Peyer's patch (tissue), 4 donors: ENCODE measurements at regions not wholly inside any gene's neighbourhood (a gene's known extent, or its start where the extent isn't known, plus 50 kb on each side); places are given as distances from the start of the nearest gene placed in this dataset.

Source experiments
- POLR2A ChIP-seq, 2 donors: fragments of 450-650 bp; IDR thresholded peaks; one replicate each; pipeline ENCODE4 v1.5.1; 2017; ENCODE audit warnings: antibody characterized with exemption in 2 of 2, mild to moderate bottlenecking in 2 of 2, moderate library complexity in 2 of 2
- TF ChIP-seq, protein P1 (sequence below), 6 experiments: fragments of 450-650 bp in 4 of 6; fragments of 200-600 bp in 2 of 6; sonication (generic) in 1 of 6; IDR thresholded peaks; one replicate each; pipeline ENCODE4 v1.5.1; 2017 to 2019; ENCODE audit warnings: antibody characterized with exemption in 6 of 6, mild to moderate bottlenecking in 3 of 6, moderate library complexity in 1 of 6

DNA sequence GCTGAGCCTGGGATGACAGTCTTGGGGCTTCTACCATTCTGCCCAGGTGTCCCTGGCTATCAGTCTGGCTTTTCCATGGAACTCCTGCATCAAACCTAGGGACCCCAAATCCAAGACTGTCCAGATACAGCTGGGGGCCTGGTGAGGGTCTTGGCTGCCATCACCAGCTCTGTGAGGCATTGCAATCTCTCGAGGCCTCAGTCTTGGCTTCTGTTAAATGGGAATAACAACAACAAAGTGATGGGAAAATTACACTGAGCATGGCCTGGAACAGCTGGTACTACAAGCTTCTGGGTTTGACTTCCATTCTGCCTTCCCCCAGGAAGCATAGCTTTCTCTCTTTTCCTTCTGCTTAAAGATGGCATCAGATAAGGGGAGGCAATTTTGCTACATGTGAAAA, 50.0 kb upstream of the LCTL start:
- TF ChIP-seq, protein P1, sequence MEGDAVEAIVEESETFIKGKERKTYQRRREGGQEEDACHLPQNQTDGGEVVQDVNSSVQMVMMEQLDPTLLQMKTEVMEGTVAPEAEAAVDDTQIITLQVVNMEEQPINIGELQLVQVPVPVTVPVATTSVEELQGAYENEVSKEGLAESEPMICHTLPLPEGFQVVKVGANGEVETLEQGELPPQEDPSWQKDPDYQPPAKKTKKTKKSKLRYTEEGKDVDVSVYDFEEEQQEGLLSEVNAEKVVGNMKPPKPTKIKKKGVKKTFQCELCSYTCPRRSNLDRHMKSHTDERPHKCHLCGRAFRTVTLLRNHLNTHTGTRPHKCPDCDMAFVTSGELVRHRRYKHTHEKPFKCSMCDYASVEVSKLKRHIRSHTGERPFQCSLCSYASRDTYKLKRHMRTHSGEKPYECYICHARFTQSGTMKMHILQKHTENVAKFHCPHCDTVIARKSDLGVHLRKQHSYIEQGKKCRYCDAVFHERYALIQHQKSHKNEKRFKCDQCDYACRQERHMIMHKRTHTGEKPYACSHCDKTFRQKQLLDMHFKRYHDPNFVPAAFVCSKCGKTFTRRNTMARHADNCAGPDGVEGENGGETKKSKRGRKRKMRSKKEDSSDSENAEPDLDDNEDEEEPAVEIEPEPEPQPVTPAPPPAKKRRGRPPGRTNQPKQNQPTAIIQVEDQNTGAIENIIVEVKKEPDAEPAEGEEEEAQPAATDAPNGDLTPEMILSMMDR (IDR thresholded peaks at IDR 0.05): no peak
- no peak for TF ChIP-seq POLR2A (IDR thresholded peaks at IDR 0.05)
